Gastroesophageal sphincter (tissue), 3 donors: ENCODE measurements at regions not wholly inside any gene's neighbourhood (a gene's known extent, or its start where the extent isn't known, plus 50 kb on each side); places are given as distances from the start of the nearest gene placed in this dataset.

ENCODE experiments used
- POLR2A ChIP-seq, 2 donors: fragments of 450-650 bp; IDR thresholded peaks; one replicate each; pipeline ENCODE4 v1.6.1; 2017; ENCODE audit warnings: antibody characterized with exemption in 2 of 2, mild to moderate bottlenecking in 2 of 2, moderate library complexity in 1 of 2
- TF ChIP-seq, protein P1 (sequence below), 4 experiments: fragments of 200-600 bp in 2 of 4; fragments of 450-650 bp in 2 of 4; sonication (generic) in 1 of 4; IDR thresholded peaks; one replicate each; pipeline ENCODE4 v1.5.1; 2017 to 2019; ENCODE audit warnings: antibody characterized with exemption in 4 of 4, mild to moderate bottlenecking in 2 of 4, moderate library complexity in 2 of 4

DNA sequence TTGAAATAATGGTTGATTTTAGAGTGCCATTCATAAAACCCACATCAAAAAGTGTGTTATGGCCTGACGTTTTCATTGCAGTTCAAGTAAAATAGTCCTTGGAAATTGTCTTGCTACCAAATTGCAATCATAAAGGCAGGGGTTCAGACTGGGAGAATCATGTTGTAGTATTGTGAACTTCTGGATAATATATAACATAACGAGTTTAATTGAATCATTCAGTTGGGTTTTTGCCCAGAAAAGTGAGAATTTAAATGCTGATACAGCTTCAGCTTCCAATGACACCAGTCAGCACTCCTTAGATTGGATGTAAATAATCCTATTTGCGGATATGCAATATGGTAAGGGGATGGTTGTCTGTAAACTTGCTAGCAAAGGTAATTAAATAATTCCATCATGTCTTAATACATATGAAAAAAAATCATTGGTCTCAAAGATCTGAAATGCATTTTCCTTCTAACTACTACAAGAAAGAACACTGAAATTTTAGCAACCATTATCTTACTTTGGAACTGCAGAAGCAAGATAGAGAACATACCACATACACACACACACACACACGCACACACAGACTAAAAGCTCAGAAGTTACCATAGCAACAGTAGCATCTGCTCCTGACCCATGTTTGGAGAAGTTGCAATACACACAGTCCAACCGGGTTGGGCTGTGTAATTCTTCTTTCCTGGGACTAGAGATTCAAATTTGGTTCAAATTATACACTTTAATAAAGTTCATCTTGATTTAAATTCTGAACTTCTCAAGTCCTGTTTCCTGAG, 686.2 kb upstream of the NR2F2 start:
- TF ChIP-seq, protein P1, sequence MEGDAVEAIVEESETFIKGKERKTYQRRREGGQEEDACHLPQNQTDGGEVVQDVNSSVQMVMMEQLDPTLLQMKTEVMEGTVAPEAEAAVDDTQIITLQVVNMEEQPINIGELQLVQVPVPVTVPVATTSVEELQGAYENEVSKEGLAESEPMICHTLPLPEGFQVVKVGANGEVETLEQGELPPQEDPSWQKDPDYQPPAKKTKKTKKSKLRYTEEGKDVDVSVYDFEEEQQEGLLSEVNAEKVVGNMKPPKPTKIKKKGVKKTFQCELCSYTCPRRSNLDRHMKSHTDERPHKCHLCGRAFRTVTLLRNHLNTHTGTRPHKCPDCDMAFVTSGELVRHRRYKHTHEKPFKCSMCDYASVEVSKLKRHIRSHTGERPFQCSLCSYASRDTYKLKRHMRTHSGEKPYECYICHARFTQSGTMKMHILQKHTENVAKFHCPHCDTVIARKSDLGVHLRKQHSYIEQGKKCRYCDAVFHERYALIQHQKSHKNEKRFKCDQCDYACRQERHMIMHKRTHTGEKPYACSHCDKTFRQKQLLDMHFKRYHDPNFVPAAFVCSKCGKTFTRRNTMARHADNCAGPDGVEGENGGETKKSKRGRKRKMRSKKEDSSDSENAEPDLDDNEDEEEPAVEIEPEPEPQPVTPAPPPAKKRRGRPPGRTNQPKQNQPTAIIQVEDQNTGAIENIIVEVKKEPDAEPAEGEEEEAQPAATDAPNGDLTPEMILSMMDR (IDR thresholded peaks at IDR 0.05): no peak
- no peak for TF ChIP-seq POLR2A (IDR thresholded peaks at IDR 0.05)
